IPS-18a (cell line): ENCODE measurements at regions not wholly inside any gene's neighbourhood (a gene's known extent, or its start where the extent isn't known, plus 50 kb on each side); places are given as distances from the start of the nearest gene placed in this dataset.
"Not testable (repeated sequence)": the region's sequence is repeated elsewhere in the genome, so short reads cannot be mapped to it uniquely, and the experiment has no call there.

Experiments used
- H3K27ac ChIP-seq: one replicate; pipeline ENCODE4 v1.5.1; 2013; ENCODE audit warnings: low read length
- H3K27me3 ChIP-seq: one replicate; pipeline ENCODE4 v1.6.1; 2013; ENCODE audit warnings: mild to moderate bottlenecking, low read length; ENCODE audit not compliant: control insufficient read depth, insufficient read depth
- H3K36me3 ChIP-seq: one replicate; pipeline ENCODE4 v1.6.1; 2013; ENCODE audit warnings: low read depth, low read length; ENCODE audit not compliant: control insufficient read depth
- H3K4me1 ChIP-seq: one replicate; pipeline ENCODE4 v1.6.1; 2013; ENCODE audit warnings: low read depth, low read length; ENCODE audit not compliant: control insufficient read depth
- H3K4me3 ChIP-seq: one replicate; pipeline ENCODE4 v1.5.1; 2013; ENCODE audit warnings: low read length
- H3K9ac ChIP-seq: one replicate; pipeline ENCODE4 v1.6.1; 2013; ENCODE audit warnings: mild to moderate bottlenecking, low read length, moderate library complexity
- H3K9me3 ChIP-seq: one replicate; pipeline ENCODE4 v1.6.1; 2013; ENCODE audit warnings: low read depth, low read length; ENCODE audit not compliant: control insufficient read depth

GRCh38 chr2:57479981-57480380 lies 566.6 kb upstream of the VRK2 start:
- no peak overlapping the region for H3K9ac ChIP-seq
- no peaks in the 10 kb centered on the region for H3K36me3 ChIP-seq
- H3K9me3 ChIP-seq, result no peaks in the 10 kb centered on the region
- H3K27me3 ChIP-seq, result no peaks in the 10 kb centered on the region
- H3K4me1 ChIP-seq, result no peaks in the 10 kb centered on the region
- no peak overlapping the region for H3K4me3 ChIP-seq
- H3K27ac ChIP-seq, result no peak overlapping the region

- H3K27me3 ChIP-seq, result no peaks in the 10 kb centered on the region
- H3K4me1 ChIP-seq, result no peaks in the 10 kb centered on the region
- H3K9ac ChIP-seq, result no peak overlapping the region
- H3K36me3 ChIP-seq, result no peaks in the 10 kb centered on the region
- H3K4me3 ChIP-seq, result no peak overlapping the region
- H3K9me3 ChIP-seq, result no peaks in the 10 kb centered on the region
- no peak overlapping the region for H3K27ac ChIP-seq
Measured at GRCh38 chr2:57488061-57488460, 558.5 kb upstream of the VRK2 start.

- Histone ChIP-seq H3K9ac (no peak overlapping the region), H3K4me3 (no peak overlapping the region), H3K4me1 (no peaks in the 10 kb centered on the region), H3K27ac (no peak overlapping the region), H3K36me3 (no peaks in the 10 kb centered on the region), H3K27me3 (no peaks in the 10 kb centered on the region), H3K9me3 (no peaks in the 10 kb centered on the region)
Measured at GRCh38 chr2:57490741-57491140, 555.9 kb upstream of the VRK2 start.

- Histone ChIP-seq H3K27me3 (no peaks in the 10 kb centered on the region), H3K36me3 (no peaks in the 10 kb centered on the region), H3K9me3 (no peaks in the 10 kb centered on the region), H3K27ac (no peak overlapping the region), H3K4me1 (no peaks in the 10 kb centered on the region), H3K9ac (no peak overlapping the region), H3K4me3 (no peak overlapping the region)
Measured at GRCh38 chr2:57491213-57491612, 555.4 kb upstream of the VRK2 start.

- H3K4me1 ChIP-seq, H3K27ac ChIP-seq, H3K27me3 ChIP-seq, H3K9ac ChIP-seq, H3K36me3 ChIP-seq, H3K4me3 ChIP-seq, H3K9me3 ChIP-seq: not testable (repeated sequence)
Measured at GRCh38 chr2:57493966-57494365, 552.6 kb upstream of the VRK2 start.

- Histone ChIP-seq H3K4me3 (no peak overlapping the region), H3K9ac (no peak overlapping the region), H3K36me3 (no peaks in the 10 kb centered on the region), H3K4me1 (peaks cover 3% of the 10 kb centered on the region), H3K27ac (no peak overlapping the region), H3K9me3 (no peaks in the 10 kb centered on the region), H3K27me3 (no peaks in the 10 kb centered on the region)
Measured at GRCh38 chr2:57497489-57498096, 549.0 kb upstream of the VRK2 start.

GRCh38 chr2:57504787-57505186 lies 541.8 kb upstream of the VRK2 start:
- no peaks in the 10 kb centered on the region for H3K27me3 ChIP-seq
- peaks cover 3% of the 10 kb centered on the region for H3K4me1 ChIP-seq
- H3K9me3 ChIP-seq, result no peaks in the 10 kb centered on the region
- H3K27ac ChIP-seq, result no peak overlapping the region
- no peak overlapping the region for H3K4me3 ChIP-seq
- H3K9ac ChIP-seq, result no peak overlapping the region
- no peaks in the 10 kb centered on the region for H3K36me3 ChIP-seq

GRCh38 chr2:57509189-57509588 lies 537.4 kb upstream of the VRK2 start:
- Histone ChIP-seq H3K4me1 (no peaks in the 10 kb centered on the region), H3K4me3 (no peak overlapping the region), H3K9ac (no peak overlapping the region), H3K9me3 (no peaks in the 10 kb centered on the region), H3K36me3 (no peaks in the 10 kb centered on the region), H3K27me3 (no peaks in the 10 kb centered on the region), H3K27ac (no peak overlapping the region)

GRCh38 chr2:57510704-57511103 lies 535.9 kb upstream of the VRK2 start:
- H3K27ac ChIP-seq, result no peak overlapping the region
- no peaks in the 10 kb centered on the region for H3K4me1 ChIP-seq
- no peaks in the 10 kb centered on the region for H3K9me3 ChIP-seq
- no peaks in the 10 kb centered on the region for H3K36me3 ChIP-seq
- no peak overlapping the region for H3K9ac ChIP-seq
- H3K27me3 ChIP-seq, result no peaks in the 10 kb centered on the region
- H3K4me3 ChIP-seq, result no peak overlapping the region

GRCh38 chr2:57515366-57515765 lies 531.2 kb upstream of the VRK2 start:
- no peaks in the 10 kb centered on the region for H3K27me3 ChIP-seq
- H3K4me1 ChIP-seq, result peaks cover 4% of the 10 kb centered on the region
- H3K9me3 ChIP-seq, result no peaks in the 10 kb centered on the region
- H3K36me3 ChIP-seq, result no peaks in the 10 kb centered on the region
- H3K27ac ChIP-seq, result no peak overlapping the region
- H3K9ac ChIP-seq, result no peak overlapping the region
- no peak overlapping the region for H3K4me3 ChIP-seq

GRCh38 chr2:57516698-57517340 lies 529.8 kb upstream of the VRK2 start:
- H3K27me3 ChIP-seq, result no peaks in the 10 kb centered on the region
- no peaks in the 10 kb centered on the region for H3K36me3 ChIP-seq
- no peaks in the 10 kb centered on the region for H3K9me3 ChIP-seq
- H3K4me3 ChIP-seq, result no peak overlapping the region
- peaks cover 4% of the 10 kb centered on the region for H3K4me1 ChIP-seq
- H3K27ac ChIP-seq, result no peak overlapping the region
- no peak overlapping the region for H3K9ac ChIP-seq

GRCh38 chr2:57523304-57523703 lies 523.3 kb upstream of the VRK2 start:
- Histone ChIP-seq H3K4me1 (no peaks in the 10 kb centered on the region), H3K27ac (no peak overlapping the region), H3K36me3 (no peaks in the 10 kb centered on the region), H3K27me3 (no peaks in the 10 kb centered on the region), H3K9me3 (no peaks in the 10 kb centered on the region), H3K9ac (no peak overlapping the region), H3K4me3 (no peak overlapping the region)
